HCT116 (cell line): ENCODE measurements at regions not wholly inside any gene's neighbourhood (a gene's known extent, or its start where the extent isn't known, plus 50 kb on each side); places are given as distances from the start of the nearest gene placed in this dataset.
"Not testable (repeated sequence)": the region's sequence is repeated elsewhere in the genome, so short reads cannot be mapped to it uniquely, and the experiment has no call there.

Experiments used
- TCF7L2 ChIP-seq: IDR thresholded peaks from 2 replicates; pipeline ENCODE4 v1.7.0; 2011; ENCODE audit warnings: borderline replicate concordance, inconsistent platforms; ENCODE audit not compliant: insufficient read depth, insufficient read length; ENCODE audit errors: extremely low read depth
- TF ChIP-seq, protein P1 (sequence below), 3 experiments: fragments of 200-600 bp in 1 of 3; sonication (generic) in 1 of 3; IDR thresholded peaks in 2 of 3; conservative IDR thresholded peaks in 1 of 3; 2 replicates each; pipeline ENCODE4 v1.5.1; 2012 to 2017; ENCODE audit warnings: low read depth in 2 of 3, low read length in 2 of 3, antibody characterized with exemption in 1 of 3, borderline replicate concordance in 1 of 3, control low read depth in 1 of 3, mild to moderate bottlenecking in 1 of 3, mixed read lengths in 1 of 3, mixed run types in 1 of 3, moderate library complexity in 1 of 3; ENCODE audit not compliant: insufficient read depth in 1 of 3

DNA sequence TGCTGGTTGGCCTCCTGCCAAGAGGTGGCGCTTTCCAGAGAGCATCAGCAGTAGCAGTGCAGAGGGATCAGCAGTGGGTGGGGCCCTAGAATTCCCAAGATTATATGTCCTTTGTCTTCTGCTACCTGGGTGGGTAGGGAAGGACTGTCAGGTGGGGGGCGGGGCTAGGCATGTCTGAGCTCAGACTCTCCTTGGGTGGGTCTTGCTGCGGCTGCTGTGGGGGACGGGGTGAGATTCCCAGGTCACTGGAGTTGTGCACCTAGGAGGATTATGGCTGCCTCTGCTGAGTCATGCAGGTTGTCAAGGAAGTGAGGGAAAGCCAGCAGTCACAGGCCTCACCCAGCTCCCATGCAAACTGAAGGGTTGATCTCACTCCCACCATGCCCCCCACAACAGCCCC lies 2296.5 kb downstream of the EPHA3 start:
- TF ChIP-seq, protein P1, sequence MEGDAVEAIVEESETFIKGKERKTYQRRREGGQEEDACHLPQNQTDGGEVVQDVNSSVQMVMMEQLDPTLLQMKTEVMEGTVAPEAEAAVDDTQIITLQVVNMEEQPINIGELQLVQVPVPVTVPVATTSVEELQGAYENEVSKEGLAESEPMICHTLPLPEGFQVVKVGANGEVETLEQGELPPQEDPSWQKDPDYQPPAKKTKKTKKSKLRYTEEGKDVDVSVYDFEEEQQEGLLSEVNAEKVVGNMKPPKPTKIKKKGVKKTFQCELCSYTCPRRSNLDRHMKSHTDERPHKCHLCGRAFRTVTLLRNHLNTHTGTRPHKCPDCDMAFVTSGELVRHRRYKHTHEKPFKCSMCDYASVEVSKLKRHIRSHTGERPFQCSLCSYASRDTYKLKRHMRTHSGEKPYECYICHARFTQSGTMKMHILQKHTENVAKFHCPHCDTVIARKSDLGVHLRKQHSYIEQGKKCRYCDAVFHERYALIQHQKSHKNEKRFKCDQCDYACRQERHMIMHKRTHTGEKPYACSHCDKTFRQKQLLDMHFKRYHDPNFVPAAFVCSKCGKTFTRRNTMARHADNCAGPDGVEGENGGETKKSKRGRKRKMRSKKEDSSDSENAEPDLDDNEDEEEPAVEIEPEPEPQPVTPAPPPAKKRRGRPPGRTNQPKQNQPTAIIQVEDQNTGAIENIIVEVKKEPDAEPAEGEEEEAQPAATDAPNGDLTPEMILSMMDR (IDR thresholded peaks at IDR 0.05 in 2 of 3, conservative IDR thresholded peaks at IDR 0.05 in 1 of 3; ENCODE audit: borderline replicate concordance in 1 of 3, insufficient read depth in 1 of 3, low read depth in 2 of 3, low read length in 2 of 3): not testable (repeated sequence)
- TF ChIP-seq TCF7L2: not testable (repeated sequence)
